AG04450 (cell line): ENCODE measurements at regions not wholly inside any gene's neighbourhood (a gene's known extent, or its start where the extent isn't known, plus 50 kb on each side); places are given as distances from the start of the nearest gene placed in this dataset.
A peak's percentile ranks its signal among the peaks of the same experiment; 100 is the strongest.
"Not testable (repeated sequence)": the region's sequence is repeated elsewhere in the genome, so short reads cannot be mapped to it uniquely, and the experiment has no call there.

Experiments
- CTCF ChIA-PET: fragments of 300-600, 350-600 bp; formaldehyde crosslinking; extraction: SDS; loops from one replicate; lab custom pipeline; 2022; ENCODE audit warnings: antibody characterized with exemption, inconsistent platforms; lab: Charles Lee
- POLR2A ChIA-PET: fragments of 350-600 bp; formaldehyde crosslinking; extraction: SDS; loops from one replicate; lab custom pipeline; 2021; ENCODE audit warnings: antibody characterized with exemption, inconsistent platforms; lab: Yijun Ruan, JAX
- DNase-seq: peaks from one replicate; pipeline ENCODE4 v3.0.0-alpha.2; 2011; ENCODE audit warnings: low read depth, low spot score
- H3K27ac ChIP-seq: one replicate; pipeline ENCODE4 v1.5.1; 2012; ENCODE audit warnings: low read depth, low read length, control low read depth
- H3K27me3 ChIP-seq: one replicate; pipeline ENCODE4 v1.6.0; 2012; ENCODE audit warnings: low read length; ENCODE audit not compliant: control insufficient read depth, insufficient read depth
- H3K4me3 ChIP-seq: 2 replicates; pipeline ENCODE4 v1.5.1; 2011; ENCODE audit warnings: mild to moderate bottlenecking, low read depth, low read length, control low read depth
- H3K9me3 ChIP-seq: 2 replicates; pipeline ENCODE4 v1.5.1; 2012; ENCODE audit warnings: low read length; ENCODE audit not compliant: control insufficient read depth, insufficient read depth
- TF ChIP-seq, protein P1 (sequence below): IDR thresholded peaks from 2 replicates; pipeline ENCODE4 v1.5.1; 2011; ENCODE audit warnings: low read depth, low read length, control low read depth, inconsistent platforms

DNA sequence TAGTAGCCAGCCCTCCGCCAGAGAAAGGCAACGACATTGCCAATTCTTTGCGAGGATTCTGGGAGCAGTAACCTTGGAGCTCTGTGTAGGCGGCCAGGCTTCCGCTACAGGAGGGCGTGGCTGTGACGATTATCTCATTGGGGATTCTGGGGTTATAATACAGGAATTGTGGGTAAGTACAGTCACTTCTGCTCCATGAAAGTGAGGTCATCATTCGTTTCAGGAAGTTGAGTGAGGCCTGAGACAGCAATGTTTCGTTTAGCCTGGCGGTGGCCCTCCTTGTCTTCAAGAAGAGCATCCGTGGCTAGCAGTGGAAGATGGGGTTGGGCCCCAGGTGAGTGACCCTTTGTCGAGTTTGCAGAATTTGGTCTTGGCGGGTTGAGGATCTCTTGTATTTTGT lies 79.5 kb upstream of the GPR39 start:
- CTCF ChIA-PET, DNase-seq, H3K9me3 ChIP-seq, H3K27me3 ChIP-seq, H3K27ac ChIP-seq, POLR2A ChIA-PET, H3K4me3 ChIP-seq: not testable (repeated sequence)

DNA sequence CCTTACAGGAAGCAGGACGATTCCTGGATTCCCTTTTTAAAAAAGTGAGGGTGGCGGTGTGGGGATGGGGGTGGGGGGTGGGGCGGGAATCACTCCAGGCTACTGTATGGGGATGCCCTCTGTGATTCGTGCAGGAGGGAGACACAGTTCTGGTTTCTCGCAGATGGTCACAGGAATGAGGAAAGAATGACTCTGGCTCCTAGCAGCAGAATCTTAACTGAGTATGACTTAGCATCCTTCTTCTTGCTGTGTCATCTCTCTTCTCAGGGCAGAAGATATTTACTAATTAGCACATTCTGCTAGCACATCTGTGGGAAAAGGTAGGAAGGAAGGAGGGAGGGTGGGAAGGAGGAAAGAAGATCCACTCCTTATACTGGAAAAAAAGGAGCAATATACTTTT lies 78.8 kb upstream of the GPR39 start:
- H3K4me3 ChIP-seq, H3K9me3 ChIP-seq, CTCF ChIA-PET, DNase-seq, POLR2A ChIA-PET, H3K27ac ChIP-seq, H3K27me3 ChIP-seq: not testable (repeated sequence)

DNA sequence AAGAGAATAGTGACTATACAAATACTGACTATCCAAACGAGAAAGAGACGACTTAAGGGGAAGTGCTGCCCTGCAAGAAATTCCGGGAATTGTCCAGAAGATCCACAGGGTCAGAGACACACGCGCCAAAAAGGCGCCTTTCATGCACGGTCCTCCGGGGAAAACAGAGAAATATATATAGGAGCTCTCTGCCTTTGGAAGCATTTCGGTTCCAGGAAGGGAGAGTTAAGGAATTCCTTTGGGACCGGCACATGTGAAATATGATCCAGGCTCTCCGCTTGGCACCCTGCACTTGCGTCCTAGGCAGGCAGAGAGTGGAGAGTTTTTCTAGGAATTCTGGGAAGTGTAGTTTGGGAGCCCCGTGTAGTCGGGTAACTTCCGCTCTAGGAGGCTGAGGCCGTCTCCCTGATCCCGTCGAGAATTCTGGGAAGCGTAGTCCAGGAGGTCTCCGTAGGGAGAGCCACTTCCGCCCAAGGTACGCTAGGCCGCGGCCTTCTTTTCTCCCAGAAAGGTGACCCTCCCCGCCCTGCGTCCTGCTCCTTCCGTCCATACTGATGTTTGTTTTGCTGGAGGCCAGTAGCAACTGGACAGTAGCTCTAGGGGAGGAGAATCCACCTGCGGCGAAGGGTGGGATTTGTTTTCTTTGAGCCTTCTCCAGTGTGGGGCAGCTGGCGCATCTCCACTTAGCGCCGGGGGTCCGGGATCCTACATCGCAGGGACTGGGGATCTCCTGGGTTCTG lies 69.4 kb upstream of the GPR39 start:
- DNase-seq = peak; percentile 33
- POLR2A ChIA-PET = not testable (repeated sequence)

GRCh38 chr2:132349092-132349687 lies 67.4 kb upstream of the GPR39 start:
- POLR2A ChIA-PET = interaction anchor here (0.5 kb wide), 1 partner anchor 29 kb away, joined by 3 read pairs; no protein-coding TSS in a partner anchor
- not testable (repeated sequence) for H3K9me3 ChIP-seq, H3K27ac ChIP-seq, H3K4me3 ChIP-seq, H3K27me3 ChIP-seq
- TF ChIP-seq, protein P1, sequence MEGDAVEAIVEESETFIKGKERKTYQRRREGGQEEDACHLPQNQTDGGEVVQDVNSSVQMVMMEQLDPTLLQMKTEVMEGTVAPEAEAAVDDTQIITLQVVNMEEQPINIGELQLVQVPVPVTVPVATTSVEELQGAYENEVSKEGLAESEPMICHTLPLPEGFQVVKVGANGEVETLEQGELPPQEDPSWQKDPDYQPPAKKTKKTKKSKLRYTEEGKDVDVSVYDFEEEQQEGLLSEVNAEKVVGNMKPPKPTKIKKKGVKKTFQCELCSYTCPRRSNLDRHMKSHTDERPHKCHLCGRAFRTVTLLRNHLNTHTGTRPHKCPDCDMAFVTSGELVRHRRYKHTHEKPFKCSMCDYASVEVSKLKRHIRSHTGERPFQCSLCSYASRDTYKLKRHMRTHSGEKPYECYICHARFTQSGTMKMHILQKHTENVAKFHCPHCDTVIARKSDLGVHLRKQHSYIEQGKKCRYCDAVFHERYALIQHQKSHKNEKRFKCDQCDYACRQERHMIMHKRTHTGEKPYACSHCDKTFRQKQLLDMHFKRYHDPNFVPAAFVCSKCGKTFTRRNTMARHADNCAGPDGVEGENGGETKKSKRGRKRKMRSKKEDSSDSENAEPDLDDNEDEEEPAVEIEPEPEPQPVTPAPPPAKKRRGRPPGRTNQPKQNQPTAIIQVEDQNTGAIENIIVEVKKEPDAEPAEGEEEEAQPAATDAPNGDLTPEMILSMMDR = peak; percentile 68
- DNase-seq = peak; percentile 15
- CTCF ChIA-PET = interaction anchor here (0.6 to 1.8 kb wide), 19 partner anchors 9 to 1190 kb away, joined by 3 to 31 read pairs (median 4); no protein-coding TSS in a partner anchor

More for the DNA sequence above, 69.4 kb upstream of the GPR39 start:
- H3K4me3 ChIP-seq = peak overlapping the region; percentile 61
- H3K27me3 ChIP-seq, H3K27ac ChIP-seq, CTCF ChIA-PET, H3K9me3 ChIP-seq: not testable (repeated sequence)

- POLR2A ChIA-PET, H3K9me3 ChIP-seq, DNase-seq, H3K27ac ChIP-seq, H3K4me3 ChIP-seq, H3K27me3 ChIP-seq, CTCF ChIA-PET: not testable (repeated sequence)
Observed at GRCh38 chr2:132351668-132352067, 64.9 kb upstream of the GPR39 start.

DNA sequence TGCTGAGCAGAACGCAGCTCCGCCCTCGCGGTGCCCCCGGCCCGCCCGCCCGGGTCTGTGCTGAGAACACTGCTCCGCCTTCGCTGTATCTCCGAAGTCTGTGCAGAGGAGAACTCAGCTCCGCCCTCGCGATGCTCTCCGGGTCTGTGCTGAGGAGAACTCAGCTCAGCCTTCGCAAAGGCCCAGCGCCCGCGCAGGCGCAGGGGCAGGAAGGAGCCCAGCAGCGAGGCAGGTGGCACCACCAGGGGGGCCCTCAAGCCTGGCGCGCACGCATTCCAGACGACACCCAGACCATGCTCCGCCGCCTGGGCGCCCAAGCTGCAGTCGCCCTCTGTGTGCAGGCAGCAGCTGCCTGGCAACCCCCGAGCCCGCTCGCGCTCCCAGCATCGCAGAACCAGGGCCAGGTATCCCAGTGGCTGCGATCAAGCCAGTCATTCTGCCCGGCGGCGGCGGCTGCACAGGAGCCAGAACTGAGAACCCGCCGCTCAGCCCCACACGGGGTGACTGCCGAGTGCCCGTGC lies 64.1 kb upstream of the GPR39 start:
- POLR2A ChIA-PET, H3K27me3 ChIP-seq, DNase-seq, H3K27ac ChIP-seq, H3K9me3 ChIP-seq, CTCF ChIA-PET: not testable (repeated sequence)
- peak overlapping the region; percentile 53 for H3K4me3 ChIP-seq

- H3K9me3 ChIP-seq, H3K27me3 ChIP-seq, H3K27ac ChIP-seq, DNase-seq, CTCF ChIA-PET, POLR2A ChIA-PET: not testable (repeated sequence)
- H3K4me3 ChIP-seq = peak overlapping the region; percentile 53
Observed at GRCh38 chr2:132353380-132353779, 63.2 kb upstream of the GPR39 start.

DNA sequence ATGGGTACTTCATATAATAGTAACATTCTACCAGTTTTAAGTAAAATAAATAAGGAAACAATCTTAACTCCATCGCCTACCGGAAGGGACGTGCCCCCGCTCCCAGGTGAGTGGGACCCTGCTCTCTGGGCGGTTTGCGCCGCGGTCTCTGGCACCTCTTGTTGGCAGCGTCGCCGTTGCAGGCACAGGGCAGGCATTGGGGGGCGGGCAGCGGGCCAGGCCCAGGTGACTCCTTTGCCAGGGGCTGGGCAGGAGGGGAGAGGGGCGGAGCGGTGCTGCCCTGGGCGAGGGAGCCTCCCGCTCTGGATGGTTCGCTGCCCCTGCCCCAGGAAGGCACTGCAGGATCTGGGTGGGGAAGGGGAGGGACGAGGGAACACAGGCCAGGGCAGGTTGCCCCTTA lies 55.6 kb upstream of the GPR39 start:
- H3K27me3 ChIP-seq, H3K9me3 ChIP-seq, CTCF ChIA-PET, H3K27ac ChIP-seq, DNase-seq, POLR2A ChIA-PET, H3K4me3 ChIP-seq: not testable (repeated sequence)

DNA sequence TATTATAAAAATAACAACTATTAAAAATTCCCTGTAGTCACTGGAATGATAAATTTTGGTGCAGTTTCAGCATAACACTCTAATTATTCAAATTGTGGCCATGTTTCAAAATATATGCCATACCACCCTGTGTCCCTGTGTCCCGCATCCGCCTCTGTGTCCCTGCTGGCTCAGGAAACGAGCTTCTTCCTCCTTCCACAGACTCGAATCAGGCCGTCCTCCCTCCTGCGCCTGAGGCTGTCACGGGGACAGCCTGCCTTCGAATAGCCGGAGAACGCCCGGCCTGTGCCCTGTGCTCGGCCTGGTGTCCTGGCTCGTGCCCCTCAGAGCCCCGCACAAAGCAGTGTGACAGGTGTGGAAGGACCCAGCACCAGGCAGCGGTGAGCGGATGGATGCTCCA lies 55.1 kb upstream of the GPR39 start:
- H3K4me3 ChIP-seq, H3K27me3 ChIP-seq, POLR2A ChIA-PET, DNase-seq, CTCF ChIA-PET, H3K9me3 ChIP-seq, H3K27ac ChIP-seq: not testable (repeated sequence)

DNA sequence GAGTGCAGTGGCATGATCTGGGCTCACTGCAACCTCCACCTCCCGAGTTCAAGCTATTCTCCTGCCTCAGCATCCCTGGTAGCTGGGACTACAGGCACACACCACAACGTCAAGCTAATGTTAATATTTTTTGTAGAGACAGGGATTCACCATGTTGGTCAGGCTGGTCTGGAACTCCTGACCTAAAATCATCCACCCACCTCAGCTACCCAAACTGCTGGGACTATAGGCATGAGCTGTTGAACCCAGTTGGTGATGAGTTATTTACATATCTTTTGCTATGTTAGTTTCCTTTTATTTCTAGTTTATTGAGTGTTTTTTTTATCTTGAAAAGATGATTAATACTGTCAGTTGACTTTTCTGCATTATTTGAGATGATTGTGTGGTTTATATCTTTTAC lies 53.3 kb upstream of the GPR39 start:
- CTCF ChIA-PET, H3K4me3 ChIP-seq, H3K9me3 ChIP-seq, H3K27me3 ChIP-seq, DNase-seq, POLR2A ChIA-PET, H3K27ac ChIP-seq: not testable (repeated sequence)

DNA sequence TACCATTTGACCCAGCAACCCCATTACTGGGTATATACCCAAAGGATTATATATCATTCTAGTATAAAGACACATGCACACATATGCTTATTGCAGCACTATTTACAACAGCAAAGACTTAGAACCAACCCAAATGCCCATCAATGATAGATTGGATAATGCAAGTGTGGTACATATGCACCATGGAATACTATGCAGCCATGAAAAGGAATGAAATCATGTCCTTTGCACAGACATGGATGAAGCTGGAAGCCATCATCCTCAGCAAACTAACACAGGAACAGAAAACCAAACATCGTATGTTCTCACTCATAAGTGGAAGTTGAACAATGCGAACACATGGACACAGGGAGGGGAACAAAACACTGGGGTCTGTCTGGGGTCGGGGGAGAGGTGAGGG lies 50.6 kb upstream of the GPR39 start:
- H3K27me3 ChIP-seq, H3K4me3 ChIP-seq, POLR2A ChIA-PET, DNase-seq, H3K27ac ChIP-seq, H3K9me3 ChIP-seq, CTCF ChIA-PET: not testable (repeated sequence)
